Activated naive CD4-positive, alpha-beta T cell treated with anti-CD3 and anti-CD28 coated beads for 36 hours (primary cell): ENCODE measurements at regions not wholly inside any gene's neighbourhood (a gene's known extent, or its start where the extent isn't known, plus 50 kb on each side); places are given as distances from the start of the nearest gene placed in this dataset.

Experiments used
- CTCF ChIA-PET: fragments of 350-600 bp; sonication (Branson Sonifier 250); formaldehyde crosslinking; loops from one replicate; lab custom pipeline; 2021; ENCODE audit warnings: antibody characterized with exemption; lab: Charles Lee
- DNase-seq: peaks from one replicate; pipeline ENCODE4 v3.0.0-alpha.2; 2020
- H3K27ac Mint-ChIP-seq: one replicate; pipeline ENCODE4 v1.8.0; 2021; ENCODE audit warnings: mild to moderate bottlenecking, mixed read lengths
- H3K27me3 Mint-ChIP-seq: one replicate; pipeline ENCODE4 v1.8.0; 2021; ENCODE audit warnings: low read depth, mixed read lengths
- H3K36me3 Mint-ChIP-seq: one replicate; pipeline ENCODE4 v1.8.0; 2021; ENCODE audit warnings: low read depth, mixed read lengths
- H3K4me1 Mint-ChIP-seq: one replicate; pipeline ENCODE4 v1.8.0; 2021; ENCODE audit warnings: low read depth, mixed read lengths
- H3K4me3 Mint-ChIP-seq: one replicate; pipeline ENCODE4 v1.8.0; 2021; ENCODE audit warnings: mild to moderate bottlenecking, moderate library complexity, mixed read lengths
- H3K9me3 Mint-ChIP-seq: one replicate; pipeline ENCODE4 v1.8.0; 2021; ENCODE audit warnings: mixed read lengths
- intact Hi-C: fragments of 100-400 bp; cut with micrococcal nuclease; formaldehyde crosslinking; loops from one replicate; pipeline ENCODE4 v1.15.1; 2023

DNA sequence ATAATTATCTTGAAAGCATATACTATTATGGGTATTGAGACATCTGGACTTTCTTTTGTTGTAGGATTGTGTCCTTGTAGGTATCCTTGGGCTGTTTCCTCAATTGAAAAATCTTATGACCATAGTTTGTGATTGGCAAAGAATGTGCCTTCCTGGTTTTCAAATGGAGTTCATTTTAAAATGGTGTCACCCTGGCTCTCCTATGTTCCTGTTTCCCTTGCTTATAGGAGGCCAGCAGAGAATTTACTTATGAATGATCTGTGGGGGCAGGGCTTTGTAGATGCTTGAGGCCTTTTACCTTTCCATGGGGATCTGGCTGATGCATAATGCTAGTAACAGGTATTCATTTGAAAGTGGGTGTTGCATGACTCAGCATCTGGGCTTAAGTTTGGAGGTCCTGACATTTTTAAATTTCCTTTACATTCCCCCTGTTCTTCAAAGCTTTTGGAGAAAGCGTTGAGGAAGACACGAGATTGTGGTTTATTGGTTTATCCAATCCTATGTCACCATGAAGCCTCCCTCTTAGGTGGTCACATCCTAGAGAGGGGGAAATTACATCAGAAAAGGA is 135.0 kb upstream of the PROKR2 start:
- DNase-seq: no peak
- no peak overlapping the region for H3K4me3 Mint-ChIP-seq
- no peaks in the 10 kb centered on the region for H3K36me3 Mint-ChIP-seq
- H3K27me3 Mint-ChIP-seq: peaks cover 23% of the 10 kb centered on the region
- no peak overlapping the region for H3K27ac Mint-ChIP-seq
- CTCF ChIA-PET: no interaction called here
- intact Hi-C loops: no loop called here
- no peaks in the 10 kb centered on the region for H3K9me3 Mint-ChIP-seq
- H3K4me1 Mint-ChIP-seq: no peaks in the 10 kb centered on the region

DNA sequence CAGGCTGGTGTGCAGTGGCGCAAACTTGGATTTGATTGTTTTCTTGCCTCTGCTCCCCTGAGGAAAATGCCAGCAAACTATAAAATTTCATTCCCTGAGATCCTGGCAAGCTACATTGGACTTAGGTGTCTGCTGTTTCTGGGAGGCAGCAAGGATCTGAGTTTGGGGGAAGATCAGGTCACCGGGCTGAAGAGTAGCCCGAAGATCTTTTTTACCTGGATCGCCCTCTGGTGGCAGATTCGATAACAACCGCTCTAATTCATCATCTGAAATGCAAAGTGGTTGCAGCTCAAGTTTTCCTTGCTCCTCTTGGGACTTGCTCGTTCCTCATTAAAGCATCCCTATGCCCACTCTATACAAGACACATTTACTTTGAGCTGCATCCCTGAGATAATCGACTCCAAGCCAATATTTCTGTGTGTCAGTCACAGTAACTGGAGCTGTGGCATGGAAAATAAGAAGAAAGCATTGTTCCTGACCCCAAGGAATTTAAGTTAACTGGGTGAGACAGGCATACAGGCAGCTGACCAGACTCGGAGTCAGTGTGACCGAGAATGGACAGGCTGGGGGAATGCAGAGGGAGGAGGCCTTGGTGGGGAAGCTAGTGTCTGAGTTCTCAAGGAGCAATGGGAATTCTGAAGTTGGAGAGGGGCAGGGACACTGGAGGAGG is 131.8 kb upstream of the PROKR2 start:
- CTCF ChIA-PET: interaction anchor here (0.6 to 6.3 kb wide), 25 partner anchors 11 to 690 kb away, joined by 3 to 57 read pairs (median 3); no protein-coding TSS in a partner anchor
- DNase-seq: peak; percentile 78
- Mint-ChIP-seq H3K9me3 (no peaks in the 10 kb centered on the region), H3K27ac (no peak overlapping the region), H3K27me3 (peaks cover 25% of the 10 kb centered on the region), H3K4me3 (no peak overlapping the region), H3K36me3 (no peaks in the 10 kb centered on the region), H3K4me1 (no peaks in the 10 kb centered on the region)
- intact Hi-C loops: loop anchor here (1.0 to 5.0 kb wide), 4 partner anchors 131 to 322 kb away; partner anchors contain the start of gene PROKR2

DNA sequence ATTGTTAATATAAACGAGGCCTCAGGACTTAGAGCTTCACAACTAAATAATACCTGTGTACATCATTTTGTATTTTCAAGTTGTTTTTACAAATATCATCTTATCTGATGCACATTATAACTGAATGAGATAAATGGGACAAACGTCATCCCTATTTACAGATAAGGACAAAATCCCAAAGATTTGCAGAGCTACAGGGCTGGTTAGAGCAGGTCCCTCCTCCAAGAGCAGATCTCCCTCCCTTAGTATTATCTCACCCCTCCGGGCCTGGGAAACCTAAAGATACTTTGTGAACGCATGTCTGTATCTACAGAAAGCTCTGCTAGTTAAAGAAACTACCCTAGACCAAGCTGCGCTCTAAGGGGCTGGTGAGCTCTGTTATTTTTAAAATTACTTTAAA is 130.4 kb upstream of the PROKR2 start:
- H3K9me3 Mint-ChIP-seq: no peaks in the 10 kb centered on the region
- H3K4me3 Mint-ChIP-seq: no peak overlapping the region
- no peaks in the 10 kb centered on the region for H3K4me1 Mint-ChIP-seq
- CTCF ChIA-PET: interaction anchor here (0.6 to 6.3 kb wide), 16 partner anchors 9 to 688 kb away, joined by 3 to 57 read pairs (median 3); no protein-coding TSS in a partner anchor
- intact Hi-C loops: loop anchor here (5.0 kb wide), 2 partner anchors 130 to 225 kb away; partner anchors contain the start of gene PROKR2
- H3K36me3 Mint-ChIP-seq: no peaks in the 10 kb centered on the region
- no peak for DNase-seq
- no peak overlapping the region for H3K27ac Mint-ChIP-seq
- H3K27me3 Mint-ChIP-seq: peaks cover 30% of the 10 kb centered on the region

DNA sequence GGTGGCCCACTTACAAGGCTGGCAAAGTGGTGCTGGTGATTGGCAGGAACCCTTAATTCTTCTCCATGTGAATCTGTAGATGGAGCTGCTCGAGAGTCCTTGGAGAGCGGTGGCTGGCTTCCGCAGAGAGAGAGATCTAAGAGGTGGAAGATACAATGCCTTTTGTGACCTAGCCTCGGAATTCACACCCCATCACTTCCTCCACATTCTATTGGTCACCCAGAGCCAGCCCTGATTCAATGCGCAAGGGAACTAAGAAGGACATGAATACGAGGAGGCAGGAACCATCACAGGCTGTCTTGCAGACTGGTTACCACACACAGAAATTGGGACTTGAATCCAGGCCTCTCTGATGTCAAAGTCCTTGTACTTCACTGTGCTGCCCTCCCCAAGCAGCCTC is 128.9 kb upstream of the PROKR2 start:
- CTCF ChIA-PET: interaction anchor here (0.7 to 6.3 kb wide), 3 partner anchors 21 to 241 kb away, joined by 3 to 57 read pairs (median 3); no protein-coding TSS in a partner anchor
- Mint-ChIP-seq H3K27me3 (peaks cover 41% of the 10 kb centered on the region), H3K36me3 (no peaks in the 10 kb centered on the region), H3K4me3 (no peak overlapping the region), H3K4me1 (no peaks in the 10 kb centered on the region), H3K27ac (no peak overlapping the region), H3K9me3 (no peaks in the 10 kb centered on the region)
- no peak for DNase-seq
- intact Hi-C loops: loop anchor here (5.0 kb wide), 2 partner anchors 128 to 223 kb away; partner anchors contain the start of gene PROKR2

DNA sequence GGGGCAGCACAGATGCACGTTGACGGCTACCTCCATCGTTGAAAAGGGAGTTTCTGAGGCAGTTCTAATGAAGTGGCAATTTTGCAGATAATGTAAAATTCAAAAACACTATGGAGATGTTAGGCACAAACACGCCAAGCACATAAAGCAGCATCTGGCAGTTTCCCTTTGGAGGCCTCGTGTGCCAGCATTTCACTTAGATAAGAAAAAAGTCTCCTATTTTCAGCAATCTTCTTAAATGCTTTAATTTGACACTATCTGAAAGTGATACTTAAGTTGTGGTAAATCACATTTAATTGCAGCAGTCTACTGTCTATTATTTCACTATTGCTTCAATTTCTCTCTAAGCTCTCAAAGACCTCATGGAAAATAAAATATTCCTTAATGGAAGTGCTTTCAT is 125.3 kb upstream of the PROKR2 start:
- Mint-ChIP-seq H3K36me3 (no peaks in the 10 kb centered on the region), H3K27me3 (peaks cover 24% of the 10 kb centered on the region), H3K4me1 (no peaks in the 10 kb centered on the region), H3K4me3 (no peak overlapping the region), H3K9me3 (peaks cover 4% of the 10 kb centered on the region), H3K27ac (no peak overlapping the region)
- DNase-seq: no peak
- intact Hi-C loops: no loop called here
- CTCF ChIA-PET: no interaction called here

DNA sequence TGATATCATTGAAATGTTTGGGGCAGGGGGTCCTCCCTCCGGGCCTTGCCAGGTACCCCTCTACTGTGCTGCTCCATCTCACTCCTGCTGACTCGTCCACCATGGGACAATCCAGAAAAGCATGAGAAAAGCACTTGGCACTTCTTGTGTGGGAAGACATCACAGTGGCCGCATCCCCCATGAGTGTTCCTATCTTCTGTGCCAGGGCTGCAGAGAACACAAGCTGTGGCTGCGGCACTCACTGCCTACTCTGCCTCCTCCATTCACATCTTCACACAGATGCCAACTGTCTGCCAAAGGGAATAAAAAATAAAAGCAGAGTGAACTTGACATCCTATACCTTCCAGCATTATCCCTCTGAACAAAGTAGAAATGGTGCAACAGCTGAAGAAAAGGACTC is 117.4 kb upstream of the PROKR2 start:
- Mint-ChIP-seq H3K4me3 (no peak overlapping the region), H3K27me3 (peaks cover 11% of the 10 kb centered on the region), H3K27ac (no peak overlapping the region), H3K4me1 (no peaks in the 10 kb centered on the region), H3K36me3 (no peaks in the 10 kb centered on the region), H3K9me3 (peaks cover 4% of the 10 kb centered on the region)
- CTCF ChIA-PET: no interaction called here
- intact Hi-C loops: no loop called here
- DNase-seq: no peak

DNA sequence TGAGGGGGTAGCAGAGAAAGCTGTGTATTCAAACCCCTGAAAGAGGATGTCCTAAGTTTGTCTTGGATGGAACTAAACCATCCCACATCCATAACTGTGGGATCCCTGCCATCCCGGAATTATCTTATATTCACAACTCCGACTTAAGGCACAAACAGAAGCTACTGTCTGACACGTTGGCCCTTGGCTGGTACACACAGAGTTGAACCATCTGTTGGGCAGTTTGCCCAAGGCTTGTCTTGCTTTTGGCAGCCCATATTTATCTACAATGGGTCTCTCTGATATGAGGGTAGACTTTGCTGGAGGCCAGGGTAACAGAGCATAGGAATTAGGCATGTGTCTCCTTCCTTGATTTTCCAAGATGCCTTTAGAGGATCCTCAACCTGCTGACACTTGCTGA is 116.6 kb upstream of the PROKR2 start:
- intact Hi-C loops: no loop called here
- no peak for DNase-seq
- CTCF ChIA-PET: interaction anchor here (2.4 kb wide), 1 partner anchor 14 kb away, joined by 10 read pairs; no protein-coding TSS in a partner anchor
- Mint-ChIP-seq H3K4me1 (no peaks in the 10 kb centered on the region), H3K4me3 (no peak overlapping the region), H3K9me3 (no peaks in the 10 kb centered on the region), H3K27me3 (peaks cover 11% of the 10 kb centered on the region), H3K27ac (no peak overlapping the region), H3K36me3 (no peaks in the 10 kb centered on the region)

DNA sequence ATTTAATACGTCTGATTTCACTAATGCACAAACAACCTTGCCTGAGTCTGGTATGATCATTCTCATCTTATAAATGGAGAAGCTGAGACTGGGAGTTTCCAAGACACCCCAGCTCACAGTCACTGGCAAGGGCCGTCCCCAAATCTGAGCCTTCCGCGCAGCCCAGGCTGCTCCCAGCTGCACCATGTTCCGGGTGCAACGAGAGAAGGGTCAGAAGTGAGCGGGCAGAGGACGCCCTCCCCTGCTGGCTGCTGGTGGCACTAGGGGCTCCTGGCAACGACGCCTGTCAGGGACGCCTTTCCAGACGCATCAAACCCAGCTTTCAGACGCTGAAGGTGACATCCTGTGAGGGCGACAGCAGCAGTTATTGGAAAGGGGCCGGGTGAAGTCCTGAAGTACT is 115.3 kb upstream of the PROKR2 start:
- CTCF ChIA-PET: interaction anchor here (2.4 kb wide), 1 partner anchor 15 kb away, joined by 10 read pairs; no protein-coding TSS in a partner anchor

DNA sequence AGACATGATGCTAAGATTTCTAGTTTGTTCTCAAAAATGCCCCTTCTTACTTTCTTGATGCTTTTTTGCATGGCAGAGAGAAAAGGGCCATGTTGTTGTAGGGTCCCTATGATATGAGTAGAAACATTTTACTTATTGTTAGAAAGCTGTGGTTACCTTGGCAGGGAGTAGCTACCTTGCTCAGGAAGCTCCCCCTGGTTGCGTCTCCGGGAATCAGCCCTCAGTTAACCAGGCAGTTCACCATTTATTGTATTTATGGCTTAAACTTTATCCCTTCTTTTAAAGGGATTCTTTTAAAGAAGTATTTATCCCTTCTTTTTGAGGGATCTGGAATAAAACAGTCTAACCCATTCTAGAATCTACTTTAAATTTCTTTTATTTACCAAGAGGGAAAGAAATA is 113.9 kb upstream of the PROKR2 start:
- DNase-seq: no peak
- intact Hi-C loops: no loop called here
- Mint-ChIP-seq H3K4me3 (no peak overlapping the region), H3K9me3 (no peaks in the 10 kb centered on the region), H3K36me3 (no peaks in the 10 kb centered on the region), H3K27ac (no peak overlapping the region), H3K27me3 (peaks cover 11% of the 10 kb centered on the region), H3K4me1 (no peaks in the 10 kb centered on the region)
- CTCF ChIA-PET: interaction anchor here (1.0 kb wide), 1 partner anchor 208 kb away, joined by 3 read pairs; no protein-coding TSS in a partner anchor

More for the DNA sequence above, 115.3 kb upstream of the PROKR2 start:
- no peak for DNase-seq
- Mint-ChIP-seq H3K36me3 (no peaks in the 10 kb centered on the region), H3K4me3 (no peak overlapping the region), H3K9me3 (no peaks in the 10 kb centered on the region), H3K27ac (no peak overlapping the region), H3K4me1 (no peaks in the 10 kb centered on the region), H3K27me3 (peaks cover 11% of the 10 kb centered on the region)
- intact Hi-C loops: no loop called here

DNA sequence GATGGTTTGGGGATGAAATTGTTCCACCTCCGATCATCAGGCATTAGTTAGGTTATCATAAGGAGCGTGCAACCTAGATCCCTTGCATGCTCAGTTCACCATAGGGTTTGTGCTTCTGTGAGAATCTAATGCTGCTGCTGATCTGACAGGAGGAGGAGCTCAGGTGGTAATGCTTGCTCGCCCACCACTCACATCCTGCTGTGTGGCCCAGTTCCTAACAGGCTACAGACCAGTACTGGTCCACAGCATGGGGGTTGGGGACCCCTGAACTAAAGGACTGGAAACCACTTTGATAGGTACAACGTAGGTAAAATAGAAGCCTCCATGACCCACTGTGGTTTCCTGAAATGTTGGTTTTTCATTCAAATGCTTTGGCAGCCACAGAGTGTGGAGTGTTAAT is 109.3 kb upstream of the PROKR2 start:
- intact Hi-C loops: no loop called here
- Mint-ChIP-seq H3K9me3 (no peaks in the 10 kb centered on the region), H3K4me1 (no peaks in the 10 kb centered on the region), H3K27me3 (peaks cover 18% of the 10 kb centered on the region), H3K36me3 (no peaks in the 10 kb centered on the region), H3K4me3 (no peak overlapping the region), H3K27ac (no peak overlapping the region)
- CTCF ChIA-PET: no interaction called here
- DNase-seq: no peak

DNA sequence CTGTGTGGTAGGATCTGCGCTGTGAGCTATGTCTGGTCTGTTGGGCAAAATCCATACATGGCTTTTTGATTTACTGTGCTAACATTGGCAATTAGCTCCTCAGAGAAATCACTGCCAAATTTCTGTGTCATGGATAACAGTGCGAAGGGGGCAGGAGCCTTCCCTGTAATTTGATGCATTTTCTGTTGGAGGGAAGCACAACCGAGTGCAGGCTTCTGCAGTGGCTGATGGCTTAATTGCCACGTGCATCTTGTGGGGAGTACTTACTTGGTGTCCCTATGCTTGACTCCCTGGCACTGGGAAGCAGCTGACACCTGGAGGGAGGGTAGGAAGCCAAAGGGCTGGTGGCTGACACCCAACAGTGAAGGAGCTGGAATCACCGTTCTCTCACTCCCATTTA is 99.3 kb upstream of the PROKR2 start:
- CTCF ChIA-PET: no interaction called here
- no peak for DNase-seq
- intact Hi-C loops: no loop called here
- Mint-ChIP-seq H3K4me1 (no peaks in the 10 kb centered on the region), H3K27ac (no peak overlapping the region), H3K9me3 (peaks cover 2% of the 10 kb centered on the region), H3K4me3 (no peak overlapping the region), H3K36me3 (no peaks in the 10 kb centered on the region), H3K27me3 (peaks cover 7% of the 10 kb centered on the region)

DNA sequence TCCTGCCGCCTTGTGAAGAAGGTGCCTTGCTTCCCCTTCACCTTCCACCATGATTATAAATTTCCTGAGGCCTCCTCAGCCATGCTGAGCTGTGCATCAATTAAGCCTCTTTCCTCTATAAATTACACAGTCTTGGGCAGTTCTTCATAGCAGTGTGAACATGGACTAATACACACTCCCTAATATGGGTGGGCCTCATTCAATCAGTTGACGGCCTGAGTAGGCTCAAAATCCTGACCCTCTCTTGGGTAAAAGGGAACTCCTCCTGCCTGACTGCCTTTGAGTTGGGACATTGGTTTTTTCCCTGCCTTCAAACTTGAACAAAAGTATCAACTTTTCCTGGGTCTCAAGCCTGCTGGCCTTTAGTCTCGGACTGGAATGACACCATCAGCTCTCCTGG is 96.6 kb upstream of the PROKR2 start:
- intact Hi-C loops: no loop called here
- peaks cover 2% of the 10 kb centered on the region for H3K9me3 Mint-ChIP-seq
- no peak for DNase-seq

More for the DNA sequence above, 96.6 kb upstream of the PROKR2 start:
- no peaks in the 10 kb centered on the region for H3K36me3 Mint-ChIP-seq
- no peak overlapping the region for H3K27ac Mint-ChIP-seq
- H3K4me1 Mint-ChIP-seq: no peaks in the 10 kb centered on the region
- peaks cover 16% of the 10 kb centered on the region for H3K27me3 Mint-ChIP-seq
- CTCF ChIA-PET: interaction anchor here (0.6 to 1.3 kb wide), 2 partner anchors 11 to 12 kb away, joined by 3 to 4 read pairs; no protein-coding TSS in a partner anchor
- no peak overlapping the region for H3K4me3 Mint-ChIP-seq
